DND-41 (cell line): ENCODE measurements at regions not wholly inside any gene's neighbourhood (a gene's known extent, or its start where the extent isn't known, plus 50 kb on each side); places are given as distances from the start of the nearest gene placed in this dataset.

ENCODE experiments used
- ATAC-seq: fragments of 200-7000 bp; cut with Tn5 transposase; 3 replicates; pipeline ENCODE4 v1.9.1; 2021; ENCODE audit warnings: low read depth; ENCODE audit not compliant: insufficient read depth
- DNase-seq: peaks from one replicate; pipeline ENCODE4 v3.0.0-alpha.2; 2020
- H2AFZ ChIP-seq: 2 replicates; pipeline ENCODE4 v1.6.0; 2012; ENCODE audit warnings: low read depth, low read length
- H3K27ac ChIP-seq: 2 replicates; pipeline ENCODE4 v1.5.1; 2012; ENCODE audit warnings: low read length, inconsistent platforms
- H3K27me3 ChIP-seq: fragments of 200-600 bp; sonication (generic); 2 replicates; pipeline ENCODE4 v1.6.0; 2012; ENCODE audit warnings: low read length, mild to moderate bottlenecking, inconsistent platforms; ENCODE audit not compliant: insufficient read depth, poor library complexity
- H3K36me3 ChIP-seq: 2 replicates; pipeline ENCODE4 v1.5.1; 2012; ENCODE audit warnings: low read length, inconsistent platforms; ENCODE audit not compliant: insufficient read depth
- H3K4me1 ChIP-seq: 2 replicates; pipeline ENCODE4 v1.5.1; 2012; ENCODE audit warnings: mild to moderate bottlenecking, low read length; ENCODE audit not compliant: insufficient read depth
- H3K4me2 ChIP-seq: 2 replicates; pipeline ENCODE4 v1.6.0; 2012; ENCODE audit warnings: mild to moderate bottlenecking, moderate library complexity, low read length, inconsistent platforms; ENCODE audit not compliant: insufficient read depth
- H3K4me3 ChIP-seq, 2 experiments: fragments of 200-600 bp in 1 of 2; shearing (Covaris generic) in 1 of 2; 2 replicates each; pipeline ENCODE4 v1.5.1; 2012 to 2016; ENCODE audit warnings: inconsistent platforms in 2 of 2, low read length in 2 of 2, mild to moderate bottlenecking in 2 of 2, low read depth in 1 of 2, moderate library complexity in 1 of 2
- H3K79me2 ChIP-seq: 2 replicates; pipeline ENCODE4 v1.6.0; 2012; ENCODE audit warnings: low read length, inconsistent platforms; ENCODE audit not compliant: insufficient read depth
- H3K9ac ChIP-seq: 2 replicates; pipeline ENCODE4 v1.6.0; 2012; ENCODE audit warnings: low read depth, mild to moderate bottlenecking, inconsistent platforms, low read length, moderate library complexity
- H3K9me3 ChIP-seq: 2 replicates; pipeline ENCODE4 v1.5.1; 2012; ENCODE audit warnings: low read length, moderate library complexity, mild to moderate bottlenecking, inconsistent platforms; ENCODE audit not compliant: insufficient read depth, severe bottlenecking
- H4K20me1 ChIP-seq: 2 replicates; pipeline ENCODE4 v1.6.0; 2012; ENCODE audit warnings: low read length; ENCODE audit not compliant: insufficient read depth
- EZH2 ChIP-seq: IDR thresholded peaks from 3 replicates; pipeline ENCODE4 v1.6.1; 2012; ENCODE audit warnings: borderline replicate concordance, low read depth, mild to moderate bottlenecking, moderate library complexity, low read length, inconsistent platforms; ENCODE audit not compliant: severe bottlenecking
- TF ChIP-seq, protein P1 (sequence below): IDR thresholded peaks from 2 replicates; pipeline ENCODE4 v1.5.1; 2012; ENCODE audit warnings: borderline replicate concordance, low read length, moderate library complexity, mild to moderate bottlenecking; ENCODE audit not compliant: poor library complexity, severe bottlenecking; ENCODE audit errors: extremely low read depth

DNA sequence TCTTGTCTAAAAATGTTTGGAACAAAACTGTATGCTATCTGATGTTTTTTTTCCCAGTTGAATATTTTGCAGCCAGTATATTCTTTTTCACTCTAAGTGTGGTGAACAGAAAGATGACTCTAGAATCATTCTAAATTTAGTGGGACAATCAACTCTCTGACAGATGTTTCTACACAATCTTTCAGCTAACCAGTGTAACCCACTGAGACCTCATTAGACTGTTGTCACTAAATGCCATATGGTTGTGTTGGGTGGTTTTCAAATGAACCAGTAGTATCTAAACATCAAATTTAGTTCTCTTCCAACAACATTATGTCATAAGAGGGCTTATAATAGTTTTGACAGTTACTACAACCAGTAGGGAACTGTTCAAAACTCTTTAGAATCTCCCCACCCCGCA, 129.6 kb upstream of the PRLR start:
- no peaks in the 10 kb centered on the region for H3K9me3 ChIP-seq
- H2AFZ ChIP-seq, result no peak overlapping the region
- H3K4me1 ChIP-seq, result no peaks in the 10 kb centered on the region
- no peaks in the 10 kb centered on the region for H3K36me3 ChIP-seq
- H3K4me2 ChIP-seq, result no peak overlapping the region
- no peak for DNase-seq
- H3K27me3 ChIP-seq, result no peaks in the 10 kb centered on the region
- H3K79me2 ChIP-seq, result no peaks in the 10 kb centered on the region
- no peaks in the 10 kb centered on the region for H4K20me1 ChIP-seq
- no peak overlapping the region for H3K4me3 ChIP-seq
- no peak overlapping the region for H3K27ac ChIP-seq
- no peak for ATAC-seq
- H3K9ac ChIP-seq, result no peak overlapping the region
- TF ChIP-seq EZH2, result no peak
- TF ChIP-seq, protein P1, sequence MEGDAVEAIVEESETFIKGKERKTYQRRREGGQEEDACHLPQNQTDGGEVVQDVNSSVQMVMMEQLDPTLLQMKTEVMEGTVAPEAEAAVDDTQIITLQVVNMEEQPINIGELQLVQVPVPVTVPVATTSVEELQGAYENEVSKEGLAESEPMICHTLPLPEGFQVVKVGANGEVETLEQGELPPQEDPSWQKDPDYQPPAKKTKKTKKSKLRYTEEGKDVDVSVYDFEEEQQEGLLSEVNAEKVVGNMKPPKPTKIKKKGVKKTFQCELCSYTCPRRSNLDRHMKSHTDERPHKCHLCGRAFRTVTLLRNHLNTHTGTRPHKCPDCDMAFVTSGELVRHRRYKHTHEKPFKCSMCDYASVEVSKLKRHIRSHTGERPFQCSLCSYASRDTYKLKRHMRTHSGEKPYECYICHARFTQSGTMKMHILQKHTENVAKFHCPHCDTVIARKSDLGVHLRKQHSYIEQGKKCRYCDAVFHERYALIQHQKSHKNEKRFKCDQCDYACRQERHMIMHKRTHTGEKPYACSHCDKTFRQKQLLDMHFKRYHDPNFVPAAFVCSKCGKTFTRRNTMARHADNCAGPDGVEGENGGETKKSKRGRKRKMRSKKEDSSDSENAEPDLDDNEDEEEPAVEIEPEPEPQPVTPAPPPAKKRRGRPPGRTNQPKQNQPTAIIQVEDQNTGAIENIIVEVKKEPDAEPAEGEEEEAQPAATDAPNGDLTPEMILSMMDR, result no peak

DNA sequence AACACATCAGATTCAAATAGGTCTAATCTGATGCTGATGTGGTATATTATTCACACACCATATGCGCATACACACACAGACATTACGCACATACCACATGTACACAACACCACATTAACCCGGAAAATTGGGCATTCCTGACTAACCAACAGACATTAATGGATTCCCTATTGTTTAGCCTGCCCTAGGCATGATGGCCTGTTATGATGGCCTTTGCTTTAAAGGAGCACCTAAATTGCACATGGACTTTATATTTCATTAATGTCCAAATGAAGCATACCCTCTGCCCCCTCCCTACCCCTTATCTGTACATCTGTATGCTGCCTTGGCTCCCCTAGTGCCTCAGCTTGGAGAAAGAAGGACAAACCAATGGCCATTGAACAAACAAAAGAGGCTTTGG, 127.7 kb upstream of the PRLR start:
- ATAC-seq, result no peak
- H3K36me3 ChIP-seq, result no peaks in the 10 kb centered on the region
- no peak overlapping the region for H2AFZ ChIP-seq
- H4K20me1 ChIP-seq, result no peaks in the 10 kb centered on the region
- H3K27ac ChIP-seq, result no peak overlapping the region
- H3K4me3 ChIP-seq, result no peak overlapping the region
- H3K9ac ChIP-seq, result no peak overlapping the region
- TF ChIP-seq EZH2, result no peak
- TF ChIP-seq, protein P1, result no peak
- H3K4me1 ChIP-seq, result no peaks in the 10 kb centered on the region
- no peaks in the 10 kb centered on the region for H3K9me3 ChIP-seq
- DNase-seq, result no peak
- no peak overlapping the region for H3K4me2 ChIP-seq
- no peaks in the 10 kb centered on the region for H3K79me2 ChIP-seq
- no peaks in the 10 kb centered on the region for H3K27me3 ChIP-seq

DNA sequence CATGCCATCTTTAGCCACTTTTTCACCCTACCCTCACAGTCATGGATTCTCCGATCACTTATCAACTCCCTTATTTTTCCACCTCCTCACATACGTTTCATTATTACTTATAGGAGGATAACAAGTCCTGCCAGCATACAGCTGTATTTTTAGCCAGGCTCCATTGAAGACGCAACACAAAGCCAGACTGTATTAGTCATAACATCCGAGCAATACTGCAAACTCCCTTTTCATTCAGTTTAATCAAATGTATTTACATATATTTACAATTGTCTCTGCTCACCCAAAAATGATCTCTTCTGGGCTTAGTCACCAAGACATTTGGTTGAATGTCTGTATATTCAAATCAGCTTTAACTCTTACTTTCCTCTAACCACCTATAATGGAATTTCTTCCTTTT, 126.4 kb upstream of the PRLR start:
- H3K36me3 ChIP-seq, result no peaks in the 10 kb centered on the region
- no peak for DNase-seq
- no peak overlapping the region for H3K27ac ChIP-seq
- no peaks in the 10 kb centered on the region for H3K9me3 ChIP-seq
- H3K79me2 ChIP-seq, result no peaks in the 10 kb centered on the region
- no peak overlapping the region for H3K9ac ChIP-seq
- H3K27me3 ChIP-seq, result no peaks in the 10 kb centered on the region
- no peak for ATAC-seq
- H3K4me3 ChIP-seq, result no peak overlapping the region
- TF ChIP-seq EZH2, result no peak
- TF ChIP-seq, protein P1, result no peak
- no peak overlapping the region for H3K4me2 ChIP-seq
- H4K20me1 ChIP-seq, result no peaks in the 10 kb centered on the region
- no peak overlapping the region for H2AFZ ChIP-seq
- H3K4me1 ChIP-seq, result no peaks in the 10 kb centered on the region

DNA sequence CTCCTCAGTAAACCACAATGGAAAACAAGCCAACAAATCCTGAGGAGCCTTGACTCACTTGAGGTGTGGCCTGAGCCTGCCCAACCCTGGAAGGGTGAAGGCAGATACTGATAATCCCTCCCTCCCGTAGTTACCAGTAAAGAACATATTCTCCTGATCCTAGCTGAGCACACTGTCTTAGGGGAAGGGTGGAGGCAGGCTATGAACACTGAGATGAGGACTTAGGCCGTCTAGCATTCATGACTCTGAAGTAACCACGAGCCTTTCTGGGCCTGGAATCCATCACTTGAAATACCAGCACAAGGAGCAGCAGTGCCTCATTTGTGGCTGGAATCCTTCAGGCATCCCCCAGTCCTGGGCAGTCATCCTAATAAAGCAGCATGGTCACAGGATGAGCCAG, 124.5 kb upstream of the PRLR start:
- Histone ChIP-seq H3K79me2 (no peaks in the 10 kb centered on the region), H3K4me3 (no peak overlapping the region), H3K27ac (no peak overlapping the region), H3K27me3 (no peaks in the 10 kb centered on the region), H3K9me3 (no peaks in the 10 kb centered on the region), H3K4me2 (no peak overlapping the region), H4K20me1 (no peaks in the 10 kb centered on the region), H2AFZ (no peak overlapping the region), H3K36me3 (no peaks in the 10 kb centered on the region), H3K4me1 (no peaks in the 10 kb centered on the region), H3K9ac (no peak overlapping the region)
- TF ChIP-seq, protein P1, result no peak
- TF ChIP-seq EZH2, result no peak
- DNase-seq, result no peak
- ATAC-seq, result no peak
